Thymus (tissue), 11 donors: ENCODE measurements at regions not wholly inside any gene's neighbourhood (a gene's known extent, or its start where the extent isn't known, plus 50 kb on each side); places are given as distances from the start of the nearest gene placed in this dataset.

Source experiments
- DNase-seq, 9 donors: peaks; one replicate each; pipeline ENCODE4 v3.0.0-alpha.2; 2013; ENCODE audit warnings: low spot score in 9 of 9, low read depth in 6 of 9, missing footprints in 1 of 9
- H3K27ac ChIP-seq, 2 donors: one replicate each; pipeline ENCODE4 v1.5.1; 2013; ENCODE audit warnings: control low read depth in 1 of 2, low read depth in 1 of 2, low read length in 1 of 2, mild to moderate bottlenecking in 1 of 2, moderate library complexity in 1 of 2
- H3K27me3 ChIP-seq, 2 donors: one replicate each; pipeline ENCODE4 v1.5.1; 2013; ENCODE audit warnings: low read length in 1 of 2; ENCODE audit not compliant: control insufficient read depth in 2 of 2, insufficient read depth in 1 of 2
- H3K36me3 ChIP-seq, 2 donors: one replicate each; pipeline ENCODE4 v1.5.1; 2013; ENCODE audit warnings: low read length in 1 of 2, mild to moderate bottlenecking in 1 of 2, moderate library complexity in 1 of 2; ENCODE audit not compliant: control insufficient read depth in 2 of 2, insufficient read depth in 2 of 2
- H3K4me1 ChIP-seq, 2 donors: one replicate each; pipeline ENCODE4 v1.5.1; 2013; ENCODE audit warnings: low read length in 2 of 2; ENCODE audit not compliant: control insufficient read depth in 2 of 2, insufficient read depth in 2 of 2
- H3K4me3 ChIP-seq, 2 donors: one replicate each; pipeline ENCODE4 v1.5.1; 2013; ENCODE audit warnings: low read length in 2 of 2, control low read depth in 1 of 2, mild to moderate bottlenecking in 1 of 2
- H3K9me3 ChIP-seq, 2 donors: one replicate each; pipeline ENCODE4 v1.5.1; 2013; ENCODE audit warnings: low read length in 1 of 2, mild to moderate bottlenecking in 1 of 2; ENCODE audit not compliant: control insufficient read depth in 2 of 2, insufficient read depth in 1 of 2
- WGBS: extraction: QIAGEN DNeasy Blood & Tissue Kit; methylation state at CpG from one replicate; pipeline ENCODE4 v1.1.7; 2013; 5-methylcytosine and 5-hydroxymethylcytosine counted together
- donor health status: healthy.

DNA sequence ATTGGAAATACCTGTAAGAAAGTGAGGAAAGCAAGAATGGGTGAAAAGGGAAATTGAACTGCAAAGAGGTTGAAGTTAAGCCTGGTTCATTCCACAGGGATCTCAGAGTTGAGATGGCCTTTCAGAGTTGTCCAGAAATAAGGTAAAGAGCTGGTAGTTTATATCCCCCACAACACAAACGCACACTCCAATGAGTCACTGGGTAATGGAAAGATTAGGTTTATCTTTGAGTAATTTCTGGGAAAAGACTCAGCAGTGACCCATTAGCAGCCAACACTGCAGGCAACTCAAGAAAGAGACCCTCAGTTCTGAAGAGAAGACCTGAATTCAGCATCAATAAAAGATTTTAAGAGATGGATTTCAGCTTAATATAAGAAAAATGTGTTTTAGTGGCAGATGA, 485.5 kb downstream of the PTPRC start:
- H3K4me1 ChIP-seq, result peaks cover 4 to 9% of the 10 kb centered on the region in 2 donors
- no peak overlapping the region for H3K27ac ChIP-seq
- DNase-seq, result no peak
- 98% methylated on average over 1 of the region's 1 CpG for WGBS
- no peaks in the 10 kb centered on the region for H3K27me3 ChIP-seq
- H3K36me3 ChIP-seq, result peaks cover 0 to 4% of the 10 kb centered on the region in 2 donors
- H3K9me3 ChIP-seq, result no peaks in the 10 kb centered on the region
- H3K4me3 ChIP-seq, result no peak overlapping the region

DNA sequence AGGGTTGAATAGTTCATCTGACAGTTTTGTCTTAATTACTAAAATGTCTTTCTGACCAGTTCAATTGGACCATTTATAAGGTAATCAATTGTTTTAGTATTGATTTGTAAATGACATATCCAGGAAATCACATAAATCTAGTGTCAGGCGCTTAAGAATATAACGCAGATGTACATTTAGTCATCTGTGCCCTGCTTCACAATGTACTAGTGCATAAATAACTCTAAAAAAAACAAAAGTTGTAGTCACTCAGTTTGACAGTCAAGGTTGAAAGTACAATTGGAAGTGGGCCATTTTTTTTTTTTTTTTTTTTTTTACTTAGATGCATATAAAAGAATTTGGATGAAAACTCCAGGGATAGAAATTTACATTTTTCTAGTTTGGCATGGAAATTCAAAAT, 490.4 kb downstream of the PTPRC start:
- H3K4me1 ChIP-seq, result no peaks in the 10 kb centered on the region
- H3K27me3 ChIP-seq, result no peaks in the 10 kb centered on the region
- no peak overlapping the region for H3K27ac ChIP-seq
- H3K36me3 ChIP-seq, result no peaks in the 10 kb centered on the region
- H3K4me3 ChIP-seq, result no peak overlapping the region
- no peak for DNase-seq
- WGBS, result 96% methylated on average over 2 of the region's 2 CpGs
- peaks cover 0 to 3% of the 10 kb centered on the region in 2 donors for H3K9me3 ChIP-seq

DNA sequence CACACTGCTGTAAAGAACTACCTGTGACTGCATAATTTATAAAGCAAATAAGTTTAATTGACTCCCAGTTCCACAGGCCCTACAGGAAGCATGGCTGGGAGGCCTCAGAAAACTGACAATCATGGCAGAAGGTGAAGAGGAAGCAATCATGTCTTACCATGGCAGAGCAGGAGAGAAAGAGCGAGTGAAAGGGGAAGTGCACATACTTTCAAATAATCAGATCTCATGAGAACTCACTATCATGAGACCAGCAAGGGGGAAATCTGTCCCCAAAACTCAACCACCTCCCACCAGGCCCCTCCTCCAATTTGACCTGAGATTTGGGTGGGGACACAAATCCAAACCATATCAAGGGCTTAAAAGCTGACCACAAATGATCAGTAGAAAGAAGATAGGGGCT, 493.2 kb downstream of the PTPRC start:
- Histone ChIP-seq H3K4me1 (peaks cover 2 to 6% of the 10 kb centered on the region in 2 donors), H3K9me3 (peaks cover 0 to 3% of the 10 kb centered on the region in 2 donors), H3K27ac (no peak overlapping the region), H3K27me3 (no peaks in the 10 kb centered on the region), H3K4me3 (no peak overlapping the region), H3K36me3 (no peaks in the 10 kb centered on the region)
- DNase-seq, result no peak
- 100% methylated on average over 1 of the region's 1 CpG for WGBS

DNA sequence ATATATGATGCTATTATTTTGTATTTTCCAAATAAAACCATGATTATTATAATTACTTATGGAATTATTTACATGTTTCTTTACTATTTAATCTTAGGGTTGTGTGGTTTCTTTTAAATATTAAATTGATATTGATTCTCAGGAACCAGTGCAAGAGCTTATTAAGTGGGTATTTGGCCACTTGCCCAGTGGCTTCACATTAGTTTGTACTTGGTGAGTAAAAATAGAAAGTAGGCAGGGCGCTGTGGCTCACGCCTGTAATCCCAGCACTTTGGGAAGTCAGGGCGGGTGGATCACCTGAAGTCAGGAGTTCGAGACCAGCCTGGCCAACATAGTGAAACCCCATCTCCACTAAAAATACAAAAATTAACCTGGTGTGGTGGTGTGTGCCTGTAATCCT, 497.1 kb downstream of the PTPRC start:
- 98% methylated on average over 4 of the region's 4 CpGs for WGBS

DNA sequence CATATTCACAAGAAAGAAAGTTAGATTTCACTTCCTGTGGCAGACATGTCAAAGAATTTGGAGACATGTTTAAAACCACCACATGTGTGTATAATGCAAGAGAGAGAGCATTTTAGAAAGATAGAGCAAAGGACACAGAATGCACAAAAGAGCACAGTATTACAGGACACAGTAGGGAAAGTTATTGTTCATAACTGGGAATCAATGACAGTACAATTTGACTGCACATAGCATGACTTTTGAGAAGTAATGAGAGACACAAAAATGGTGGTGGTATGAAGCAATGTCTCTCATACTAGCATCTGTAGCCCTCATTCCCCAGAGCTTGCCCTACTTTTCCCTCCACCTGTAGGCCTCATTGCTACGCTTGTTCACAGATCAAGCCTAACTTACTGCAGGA, 499.2 kb downstream of the PTPRC start:
- DNase-seq, result peak; percentile 42 to 84 (median 67)
- peak overlapping the region; percentile 9 to 92 for H3K27ac ChIP-seq
- H3K27me3 ChIP-seq, result no peaks in the 10 kb centered on the region
- H3K4me1 ChIP-seq, result peaks cover 7 to 34% of the 10 kb centered on the region in 2 donors
- H3K36me3 ChIP-seq, result peaks cover 0 to 4% of the 10 kb centered on the region in 2 donors
- H3K9me3 ChIP-seq, result no peaks in the 10 kb centered on the region
- 30% methylated on average over 1 of the region's 1 CpG for WGBS
- H3K4me3 ChIP-seq, result no peak overlapping the region

More for the DNA sequence above, 497.1 kb downstream of the PTPRC start:
- Histone ChIP-seq H3K4me3 (no peak overlapping the region), H3K27ac (peak overlapping the region in 1 of 2 donors; percentile 92), H3K4me1 (peaks cover 7 to 34% of the 10 kb centered on the region in 2 donors), H3K9me3 (peaks cover 0 to 3% of the 10 kb centered on the region in 2 donors), H3K27me3 (no peaks in the 10 kb centered on the region), H3K36me3 (peaks cover 0 to 4% of the 10 kb centered on the region in 2 donors)
- no peak for DNase-seq

DNA sequence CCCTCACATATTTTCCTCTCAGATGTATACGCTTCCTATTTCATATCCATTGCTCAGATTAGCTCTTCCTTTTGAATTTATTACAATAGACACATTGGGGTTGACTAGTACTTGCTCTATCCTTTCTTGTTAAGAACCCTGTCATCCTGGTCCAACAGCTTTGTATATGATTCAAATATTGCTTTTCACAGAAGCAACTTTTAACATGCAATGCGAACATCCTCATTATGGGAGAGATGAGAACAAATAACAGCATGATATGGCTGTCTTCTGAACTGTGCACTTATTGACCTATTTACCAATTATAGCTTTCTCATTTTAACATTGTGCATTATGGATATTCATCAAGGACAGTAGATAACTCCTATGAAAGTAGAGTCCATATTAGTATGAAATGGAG, 510.8 kb downstream of the PTPRC start:
- WGBS, result 98% methylated on average over 2 of the region's 2 CpGs
- H3K27me3 ChIP-seq, result no peaks in the 10 kb centered on the region
- peaks cover 0 to 2% of the 10 kb centered on the region in 2 donors for H3K36me3 ChIP-seq
- H3K4me3 ChIP-seq, result no peak overlapping the region
- no peak overlapping the region for H3K27ac ChIP-seq
- peaks cover 4 to 6% of the 10 kb centered on the region in 2 donors for H3K4me1 ChIP-seq
- H3K9me3 ChIP-seq, result no peaks in the 10 kb centered on the region
- no peak for DNase-seq

DNA sequence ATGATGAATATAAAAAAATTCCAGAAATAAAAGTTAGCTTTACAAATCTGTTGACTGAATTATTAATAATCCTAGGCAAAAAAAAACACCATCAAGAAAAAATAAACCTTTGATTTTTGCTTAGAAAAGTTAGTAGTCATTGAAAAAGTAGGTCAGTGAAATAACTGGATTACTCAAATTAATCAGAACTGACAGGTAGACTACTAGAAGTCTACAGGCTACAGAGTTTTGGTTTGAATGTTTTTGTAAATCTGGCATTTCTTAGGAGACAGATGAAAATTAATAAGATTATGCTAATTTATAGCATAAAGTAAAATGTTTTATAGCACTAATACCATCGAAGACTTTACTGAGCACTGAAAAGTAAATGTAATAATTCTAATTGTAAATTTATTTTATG, 511.9 kb downstream of the PTPRC start:
- DNase-seq, result no peak
- Histone ChIP-seq H3K27me3 (no peaks in the 10 kb centered on the region), H3K4me3 (no peak overlapping the region), H3K4me1 (peaks cover 0 to 2% of the 10 kb centered on the region in 2 donors), H3K27ac (no peak overlapping the region), H3K9me3 (no peaks in the 10 kb centered on the region), H3K36me3 (no peaks in the 10 kb centered on the region)
- WGBS, result 99% methylated on average over 1 of the region's 1 CpG

DNA sequence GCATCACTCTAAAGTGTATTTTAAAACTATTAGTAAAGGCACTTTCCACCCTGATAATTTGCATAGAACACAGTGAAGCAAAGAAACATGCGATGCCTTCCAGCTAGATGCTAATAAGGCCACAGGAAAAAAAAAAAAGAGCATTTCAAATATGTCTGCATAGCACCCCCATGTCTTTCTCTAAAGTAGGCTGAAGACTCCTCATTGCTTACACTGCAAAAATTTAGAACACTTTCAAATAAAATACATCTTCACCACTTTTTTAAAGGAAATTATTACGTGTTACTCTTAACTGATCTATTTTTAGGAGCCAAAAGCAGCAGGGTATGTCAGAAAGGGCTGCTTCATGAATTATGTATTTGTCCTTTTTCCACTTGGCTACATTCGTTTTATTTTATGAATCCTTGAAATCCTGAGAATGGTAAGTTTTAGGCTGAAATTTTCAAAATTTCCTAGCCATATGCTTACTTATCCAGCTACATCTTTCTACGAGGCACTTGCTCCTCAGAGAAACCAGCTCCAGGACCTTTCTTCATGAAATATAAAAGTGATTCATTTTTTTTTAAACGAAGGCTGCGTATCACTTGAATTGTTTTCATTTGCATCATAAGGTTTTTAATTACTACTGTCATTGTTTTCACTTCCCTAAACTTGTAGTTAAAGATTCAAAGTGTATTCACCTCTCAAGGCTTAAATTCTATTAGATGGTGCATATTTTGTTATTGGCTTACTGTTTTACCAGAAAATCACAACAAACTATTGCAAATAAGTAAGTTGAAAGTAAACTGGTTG, 513.0 kb downstream of the PTPRC start:
- no peaks in the 10 kb centered on the region for H3K9me3 ChIP-seq
- peaks cover 0 to 2% of the 10 kb centered on the region in 2 donors for H3K4me1 ChIP-seq
- DNase-seq, result no peak
- no peaks in the 10 kb centered on the region for H3K36me3 ChIP-seq
- no peaks in the 10 kb centered on the region for H3K27me3 ChIP-seq
- no peak overlapping the region for H3K4me3 ChIP-seq
- 90% methylated on average over 6 of the region's 6 CpGs for WGBS
- no peak overlapping the region for H3K27ac ChIP-seq

DNA sequence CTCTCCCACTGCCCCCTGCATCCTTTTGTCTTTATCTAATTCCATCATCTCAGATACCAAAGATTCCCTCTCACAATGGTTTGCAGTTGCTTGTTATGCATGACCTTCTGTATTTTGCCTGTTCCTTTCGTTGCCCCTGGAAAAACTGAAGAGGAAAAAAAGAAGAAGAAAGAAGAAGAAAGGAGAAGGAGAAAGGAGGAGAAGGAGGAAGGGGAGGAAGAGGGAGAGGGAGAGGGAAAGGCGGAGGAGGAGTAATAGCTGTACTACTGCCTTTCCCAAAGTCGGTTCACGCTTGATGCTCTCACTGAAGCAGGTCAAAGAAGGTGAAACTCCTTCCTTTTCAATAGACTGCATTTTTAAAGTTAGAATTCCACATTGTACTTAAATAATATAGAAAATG, 513.8 kb downstream of the PTPRC start:
- H3K4me1 ChIP-seq, result peaks cover 0 to 2% of the 10 kb centered on the region in 2 donors
- H3K4me3 ChIP-seq, result no peak overlapping the region
- peaks cover 0 to 2% of the 10 kb centered on the region in 2 donors for H3K36me3 ChIP-seq
- DNase-seq, result no peak
- no peaks in the 10 kb centered on the region for H3K9me3 ChIP-seq
- no peaks in the 10 kb centered on the region for H3K27me3 ChIP-seq
- H3K27ac ChIP-seq, result no peak overlapping the region
- WGBS, result 94% methylated on average over 4 of the region's 4 CpGs
